Caco-2 (cell line): ENCODE measurements at regions not wholly inside any gene's neighbourhood (a gene's known extent, or its start where the extent isn't known, plus 50 kb on each side); places are given as distances from the start of the nearest gene placed in this dataset.

Source experiments
- BruUV-seq: library from RNA; stranded (reverse); fragments of 400-500 nt; replicated peaks from 2 replicates; lab custom pipeline; 2021; lab: Mats Ljungman, UMichigan
- CTCF ChIA-PET: fragments of 300-600 bp; sonication (Branson Sonifier 250); formaldehyde crosslinking; loops from one replicate; lab custom pipeline; 2022; ENCODE audit warnings: antibody characterized with exemption; lab: Charles Lee
- POLR2A ChIA-PET: fragments of 300-600 bp; sonication (Branson Sonifier 250); formaldehyde crosslinking; loops from one replicate; lab custom pipeline; 2022; ENCODE audit warnings: antibody characterized with exemption; lab: Charles Lee
- DNase-seq, 2 experiments: peaks; one replicate each; pipeline versions ENCODE4 v3.0.0 to v3.0.0-alpha.2; 2020 to 2022
- H3K27me3 ChIP-seq: replicated peaks from 2 replicates; pipeline ENCODE4 v1.6.0; 2011; ENCODE audit warnings: low read length; ENCODE audit not compliant: control insufficient read depth, insufficient read depth
- H3K36me3 ChIP-seq: 2 replicates; pipeline ENCODE4 v1.5.1; 2011; ENCODE audit warnings: low read length; ENCODE audit not compliant: control insufficient read depth, insufficient read depth
- H3K4me1 ChIP-seq: fragments of 250-450 bp; sonication (Bioruptor Pico); 2 replicates; pipeline ENCODE4 v1.5.1; 2020; ENCODE audit warnings: mild to moderate bottlenecking
- H3K4me3 ChIP-seq: 2 replicates; pipeline ENCODE4 v1.5.1; 2011; ENCODE audit warnings: low read depth, mild to moderate bottlenecking, control low read depth, low read length
- H3K9me3 ChIP-seq: fragments of 250-450 bp; sonication (Bioruptor Pico); 2 replicates; pipeline ENCODE4 v1.5.1; 2020; ENCODE audit warnings: mild to moderate bottlenecking, moderate library complexity
- H3K27ac Mint-ChIP-seq: one replicate; pipeline ENCODE4 v1.8.0; 2022; ENCODE audit warnings: mixed read lengths; ENCODE audit not compliant: unreplicated experiment
- H3K27me3 Mint-ChIP-seq: one replicate; pipeline ENCODE4 v1.8.0; 2022; ENCODE audit warnings: mixed read lengths; ENCODE audit not compliant: insufficient read depth, unreplicated experiment
- H3K36me3 Mint-ChIP-seq: one replicate; pipeline ENCODE4 v1.8.0; 2022; ENCODE audit warnings: mild to moderate bottlenecking, mixed read lengths; ENCODE audit not compliant: insufficient read depth, unreplicated experiment
- H3K4me1 Mint-ChIP-seq: one replicate; pipeline ENCODE4 v1.8.0; 2022; ENCODE audit warnings: low read depth, mixed read lengths; ENCODE audit not compliant: unreplicated experiment
- H3K4me3 Mint-ChIP-seq: one replicate; pipeline ENCODE4 v1.8.0; 2022; ENCODE audit warnings: mild to moderate bottlenecking, moderate library complexity, mixed read lengths; ENCODE audit not compliant: unreplicated experiment
- H3K9me3 Mint-ChIP-seq: one replicate; pipeline ENCODE4 v1.8.0; 2022; ENCODE audit warnings: mixed read lengths; ENCODE audit not compliant: unreplicated experiment
- intact Hi-C: fragments of 100-400 bp; cut with micrococcal nuclease; formaldehyde crosslinking; loops from one replicate; pipeline ENCODE4 v1.10.0; 2022; ENCODE audit not compliant: unreplicated experiment
- TF ChIP-seq, protein P1 (sequence below), 2 experiments: fragments of 200-600 bp in 1 of 2; IDR thresholded peaks; 1 replicate in 1 of 2; 2 replicates in 1 of 2; pipeline versions ENCODE4 v1.5.1 to v1.8.0; 2011 to 2022; ENCODE audit warnings: antibody characterized with exemption in 1 of 2, control low read depth in 1 of 2, inconsistent platforms in 1 of 2, low read depth in 1 of 2, low read length in 1 of 2, mild to moderate bottlenecking in 1 of 2, moderate library complexity in 1 of 2; ENCODE audit not compliant: insufficient read depth in 1 of 2, severe bottlenecking in 1 of 2, unreplicated experiment in 1 of 2

DNA sequence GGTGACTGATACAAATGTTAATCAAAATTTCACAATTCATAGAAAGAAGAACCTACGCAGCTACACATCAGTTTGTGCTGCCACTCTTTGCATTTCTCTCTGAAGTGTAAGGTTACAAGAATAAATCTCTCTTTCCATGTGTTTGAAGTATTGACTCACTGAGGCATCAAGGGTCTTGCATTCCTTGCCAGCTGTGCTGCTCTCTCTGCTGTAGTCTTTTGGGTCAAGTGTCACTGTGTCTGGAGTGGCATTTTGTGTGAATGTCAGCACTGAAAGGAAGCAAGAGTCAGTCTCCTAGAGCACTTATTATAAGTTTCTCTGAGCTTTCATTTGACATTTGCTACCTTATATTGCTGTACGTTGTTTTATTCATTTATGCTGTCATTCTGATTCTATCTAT, 1696.1 kb upstream of the LRRTM1 start:
- no peak for DNase-seq
- no peak overlapping the region for H3K4me3 ChIP-seq
- H3K4me1 Mint-ChIP-seq = no peaks in the 10 kb centered on the region
- no peaks in the 10 kb centered on the region for H3K9me3 ChIP-seq
- no peaks in the 10 kb centered on the region for H3K27me3 Mint-ChIP-seq
- no peaks in the 10 kb centered on the region for H3K36me3 Mint-ChIP-seq
- H3K27me3 ChIP-seq = no peaks in the 10 kb centered on the region
- POLR2A ChIA-PET = no interaction called here
- no peaks in the 10 kb centered on the region for H3K4me1 ChIP-seq
- no TSS peak for BruUV-seq
- H3K9me3 Mint-ChIP-seq = no peaks in the 10 kb centered on the region
- H3K4me3 Mint-ChIP-seq = no peak overlapping the region
- no peaks in the 10 kb centered on the region for H3K36me3 ChIP-seq
- CTCF ChIA-PET = no interaction called here
- no peak overlapping the region for H3K27ac Mint-ChIP-seq
- TF ChIP-seq, protein P1, sequence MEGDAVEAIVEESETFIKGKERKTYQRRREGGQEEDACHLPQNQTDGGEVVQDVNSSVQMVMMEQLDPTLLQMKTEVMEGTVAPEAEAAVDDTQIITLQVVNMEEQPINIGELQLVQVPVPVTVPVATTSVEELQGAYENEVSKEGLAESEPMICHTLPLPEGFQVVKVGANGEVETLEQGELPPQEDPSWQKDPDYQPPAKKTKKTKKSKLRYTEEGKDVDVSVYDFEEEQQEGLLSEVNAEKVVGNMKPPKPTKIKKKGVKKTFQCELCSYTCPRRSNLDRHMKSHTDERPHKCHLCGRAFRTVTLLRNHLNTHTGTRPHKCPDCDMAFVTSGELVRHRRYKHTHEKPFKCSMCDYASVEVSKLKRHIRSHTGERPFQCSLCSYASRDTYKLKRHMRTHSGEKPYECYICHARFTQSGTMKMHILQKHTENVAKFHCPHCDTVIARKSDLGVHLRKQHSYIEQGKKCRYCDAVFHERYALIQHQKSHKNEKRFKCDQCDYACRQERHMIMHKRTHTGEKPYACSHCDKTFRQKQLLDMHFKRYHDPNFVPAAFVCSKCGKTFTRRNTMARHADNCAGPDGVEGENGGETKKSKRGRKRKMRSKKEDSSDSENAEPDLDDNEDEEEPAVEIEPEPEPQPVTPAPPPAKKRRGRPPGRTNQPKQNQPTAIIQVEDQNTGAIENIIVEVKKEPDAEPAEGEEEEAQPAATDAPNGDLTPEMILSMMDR (IDR thresholded peaks at IDR 0.05; ENCODE audit: insufficient read depth in 1 of 2, low read depth in 1 of 2, low read length in 1 of 2, severe bottlenecking in 1 of 2, unreplicated experiment in 1 of 2) = no peak
- intact Hi-C loops = no loop called here

DNA sequence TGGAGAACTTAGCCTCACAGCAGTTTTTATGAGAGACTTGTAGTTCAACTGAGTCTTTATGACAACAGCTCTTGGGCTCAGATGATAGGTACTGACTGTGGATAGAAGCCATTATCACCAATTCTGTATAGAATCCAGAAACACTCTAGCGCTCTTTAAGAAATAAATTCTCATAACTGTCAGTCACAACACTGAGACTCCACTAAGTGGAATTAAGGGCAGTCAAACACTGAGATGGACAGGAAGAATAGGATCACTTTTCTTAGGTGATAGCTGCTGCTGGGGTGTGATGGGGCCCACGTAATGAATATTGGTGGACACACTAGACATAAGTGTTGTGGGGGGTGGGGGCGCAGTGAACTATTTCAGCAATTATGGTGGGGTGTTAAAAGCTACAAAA, 1691.8 kb upstream of the LRRTM1 start:
- Mint-ChIP-seq H3K27me3 (no peaks in the 10 kb centered on the region), H3K36me3 (no peaks in the 10 kb centered on the region), H3K27ac (no peak overlapping the region), H3K4me3 (no peak overlapping the region), H3K4me1 (no peaks in the 10 kb centered on the region), H3K9me3 (no peaks in the 10 kb centered on the region)
- Histone ChIP-seq H3K4me1 (no peaks in the 10 kb centered on the region), H3K4me3 (no peak overlapping the region), H3K27me3 (no peaks in the 10 kb centered on the region), H3K9me3 (no peaks in the 10 kb centered on the region), H3K36me3 (no peaks in the 10 kb centered on the region)
- ChIA-PET POLR2A (no interaction called here), CTCF (no interaction called here)
- intact Hi-C loops = no loop called here
- BruUV-seq = no TSS peak
- TF ChIP-seq, protein P1 (IDR thresholded peaks at IDR 0.05; ENCODE audit: insufficient read depth in 1 of 2, low read depth in 1 of 2, low read length in 1 of 2, severe bottlenecking in 1 of 2, unreplicated experiment in 1 of 2) = no peak
- DNase-seq = no peak

DNA sequence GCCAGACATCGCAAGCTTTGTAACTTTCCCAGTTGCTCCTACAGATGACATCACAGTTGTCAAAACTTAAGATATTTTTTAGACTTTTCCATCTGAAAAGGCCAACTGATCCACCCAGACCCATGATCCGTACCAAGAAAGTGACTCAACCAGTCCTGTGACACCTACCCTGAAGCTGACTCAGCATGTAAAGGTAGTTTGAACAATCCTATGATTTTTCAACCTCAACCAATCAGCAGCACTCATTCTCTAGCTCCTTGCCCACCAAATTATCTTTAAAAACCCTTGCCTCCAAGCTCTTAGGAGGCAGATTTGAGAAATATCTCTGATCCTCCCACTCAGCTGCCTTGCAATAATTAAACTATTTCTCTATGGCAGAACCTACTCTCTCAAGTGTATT, 1686.7 kb upstream of the LRRTM1 start:
- no peaks in the 10 kb centered on the region for H3K36me3 ChIP-seq

More for the DNA sequence above, 1686.7 kb upstream of the LRRTM1 start:
- no peak for DNase-seq
- H3K4me1 ChIP-seq = no peaks in the 10 kb centered on the region
- ChIA-PET POLR2A (no interaction called here), CTCF (no interaction called here)
- H3K27me3 ChIP-seq = no peaks in the 10 kb centered on the region
- no peak overlapping the region for H3K4me3 Mint-ChIP-seq
- H3K27me3 Mint-ChIP-seq = no peaks in the 10 kb centered on the region
- no peaks in the 10 kb centered on the region for H3K9me3 Mint-ChIP-seq
- H3K36me3 Mint-ChIP-seq = no peaks in the 10 kb centered on the region
- no peaks in the 10 kb centered on the region for H3K9me3 ChIP-seq
- intact Hi-C loops = no loop called here
- H3K27ac Mint-ChIP-seq = no peak overlapping the region
- BruUV-seq = no TSS peak
- H3K4me3 ChIP-seq = no peak overlapping the region
- TF ChIP-seq, protein P1 (IDR thresholded peaks at IDR 0.05; ENCODE audit: insufficient read depth in 1 of 2, low read depth in 1 of 2, low read length in 1 of 2, severe bottlenecking in 1 of 2, unreplicated experiment in 1 of 2) = no peak
- no peaks in the 10 kb centered on the region for H3K4me1 Mint-ChIP-seq
